Lung (tissue), 11 donors: ENCODE measurements at regions not wholly inside any gene's neighbourhood (a gene's known extent, or its start where the extent isn't known, plus 50 kb on each side); places are given as distances from the start of the nearest gene placed in this dataset.

Experiments
- ATAC-seq: fragments of 200-7000 bp; cut with Tn5 transposase; one replicate; pipeline ENCODE4 v1.9.1; 2020; ENCODE audit warnings: moderate number of reproducible peaks; ENCODE audit not compliant: insufficient read depth, low FRiP score
- DNase-seq, 3 donors: peaks; one replicate each; pipeline ENCODE4 v3.0.0-alpha.2; 2013 to 2017
- H3K27ac ChIP-seq, 2 donors: one replicate each; pipeline ENCODE4 v1.5.1; 2013; ENCODE audit warnings: mild to moderate bottlenecking in 2 of 2, moderate library complexity in 2 of 2, control low read depth in 1 of 2, inconsistent platforms in 1 of 2, low read depth in 1 of 2, low read length in 1 of 2
- H3K27me3 ChIP-seq, 3 donors: one replicate each; pipeline ENCODE4 v1.5.1; 2013; ENCODE audit warnings: low read length in 2 of 3; ENCODE audit not compliant: control insufficient read depth in 3 of 3, insufficient read depth in 3 of 3
- H3K36me3 ChIP-seq, 4 donors: one replicate each; pipeline ENCODE4 v1.5.1; 2013; ENCODE audit warnings: low read length in 4 of 4, mild to moderate bottlenecking in 1 of 4, moderate library complexity in 1 of 4; ENCODE audit not compliant: control insufficient read depth in 4 of 4, insufficient read depth in 4 of 4
- H3K4me1 ChIP-seq, 5 donors: one replicate each; pipeline ENCODE4 v1.5.1; 2013; ENCODE audit warnings: low read length in 5 of 5, mild to moderate bottlenecking in 2 of 5, moderate library complexity in 1 of 5; ENCODE audit not compliant: control insufficient read depth in 5 of 5, insufficient read depth in 5 of 5
- H3K4me3 ChIP-seq: one replicate; pipeline ENCODE4 v1.5.1; 2013; ENCODE audit warnings: mild to moderate bottlenecking, control low read depth, moderate library complexity
- H3K9ac ChIP-seq, 2 donors: one replicate each; pipeline ENCODE4 v1.5.1; 2013; ENCODE audit warnings: low read length in 2 of 2, control low read depth in 1 of 2; ENCODE audit not compliant: insufficient read depth in 1 of 2
- H3K9me3 ChIP-seq, 4 donors: one replicate each; pipeline ENCODE4 v1.5.1; 2013; ENCODE audit warnings: low read length in 3 of 4, mild to moderate bottlenecking in 1 of 4, moderate library complexity in 1 of 4; ENCODE audit not compliant: control insufficient read depth in 4 of 4, insufficient read depth in 3 of 4
- whole genome bisulfite sequencing, 2 donors: extraction: QIAGEN DNeasy Blood & Tissue Kit; methylation state at CpG; one replicate each; pipeline ENCODE4 v1.1.7; 2013; 5-methylcytosine and 5-hydroxymethylcytosine counted together
- TF ChIP-seq, protein P1 (sequence below): IDR thresholded peaks from 2 replicates; pipeline ENCODE4 v1.5.1; 2012; ENCODE audit warnings: mild to moderate bottlenecking; ENCODE audit errors: control extremely low read depth, extremely low read depth
- donor health status: control.
- donor health status: control.
- donor health status: Bipolar disorder and iron deficiency.
- donor health status: healthy.
- donor health status: DM: yes; HTN: yes; CAD: no.

DNA sequence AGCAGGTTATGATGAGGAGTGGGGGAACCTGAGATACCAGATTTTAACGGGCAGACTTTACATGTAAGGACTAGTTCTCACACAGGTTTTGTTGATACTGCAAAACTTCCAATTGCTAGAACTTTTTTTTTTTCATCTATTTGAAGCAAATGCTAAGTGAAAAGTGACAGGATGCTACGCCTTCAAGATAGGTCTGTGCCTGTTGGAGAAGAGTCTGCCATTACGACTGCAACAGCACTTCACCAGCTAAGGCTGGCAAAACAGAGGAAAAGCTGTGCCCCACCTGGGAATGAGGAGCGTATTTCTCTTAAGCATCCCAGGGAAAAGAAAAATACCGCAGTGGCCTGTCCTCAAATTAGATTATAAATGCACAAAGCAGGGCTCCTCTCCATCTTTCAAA is 102.0 kb upstream of the CDH6 start:
- TF ChIP-seq, protein P1, sequence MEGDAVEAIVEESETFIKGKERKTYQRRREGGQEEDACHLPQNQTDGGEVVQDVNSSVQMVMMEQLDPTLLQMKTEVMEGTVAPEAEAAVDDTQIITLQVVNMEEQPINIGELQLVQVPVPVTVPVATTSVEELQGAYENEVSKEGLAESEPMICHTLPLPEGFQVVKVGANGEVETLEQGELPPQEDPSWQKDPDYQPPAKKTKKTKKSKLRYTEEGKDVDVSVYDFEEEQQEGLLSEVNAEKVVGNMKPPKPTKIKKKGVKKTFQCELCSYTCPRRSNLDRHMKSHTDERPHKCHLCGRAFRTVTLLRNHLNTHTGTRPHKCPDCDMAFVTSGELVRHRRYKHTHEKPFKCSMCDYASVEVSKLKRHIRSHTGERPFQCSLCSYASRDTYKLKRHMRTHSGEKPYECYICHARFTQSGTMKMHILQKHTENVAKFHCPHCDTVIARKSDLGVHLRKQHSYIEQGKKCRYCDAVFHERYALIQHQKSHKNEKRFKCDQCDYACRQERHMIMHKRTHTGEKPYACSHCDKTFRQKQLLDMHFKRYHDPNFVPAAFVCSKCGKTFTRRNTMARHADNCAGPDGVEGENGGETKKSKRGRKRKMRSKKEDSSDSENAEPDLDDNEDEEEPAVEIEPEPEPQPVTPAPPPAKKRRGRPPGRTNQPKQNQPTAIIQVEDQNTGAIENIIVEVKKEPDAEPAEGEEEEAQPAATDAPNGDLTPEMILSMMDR: no peak
- peaks cover 0 to 3% (median 0%) of the 10 kb centered on the region in 4 donors for H3K9me3 ChIP-seq
- no peak overlapping the region for H3K4me3 ChIP-seq
- ATAC-seq (no peak), DNase-seq (no peak)
- 86 to 88% methylated on average over 5 of the region's 5 CpGs for WGBS, 2 donors
- no peaks in the 10 kb centered on the region for H3K27me3 ChIP-seq
- no peak overlapping the region for H3K27ac ChIP-seq
- no peaks in the 10 kb centered on the region for H3K36me3 ChIP-seq
- H3K4me1 ChIP-seq: peaks cover 0 to 3% (median 0%) of the 10 kb centered on the region in 5 donors
- H3K9ac ChIP-seq: no peak overlapping the region

DNA sequence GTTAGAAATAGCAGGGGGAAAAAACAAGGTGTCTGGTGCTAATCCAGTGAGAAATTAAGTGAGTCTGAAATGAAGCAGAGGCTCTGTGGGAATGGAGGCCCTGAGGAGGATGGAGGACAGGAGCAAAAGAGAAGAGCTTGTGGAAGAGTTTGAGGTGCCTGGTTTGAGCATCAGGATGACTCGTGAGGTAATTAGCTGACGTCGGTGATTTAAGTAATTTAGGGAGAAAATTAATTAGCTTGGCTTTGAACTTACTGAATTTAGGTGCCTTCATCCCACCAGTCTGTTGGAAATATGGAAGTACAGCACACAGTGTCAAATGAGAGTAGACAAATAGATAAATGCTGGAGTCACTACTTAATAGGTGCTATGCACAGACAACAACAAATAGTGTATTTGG is 103.0 kb upstream of the CDH6 start:
- 96% methylated on average over 3 of the region's 3 CpGs for WGBS, 2 donors

DNA sequence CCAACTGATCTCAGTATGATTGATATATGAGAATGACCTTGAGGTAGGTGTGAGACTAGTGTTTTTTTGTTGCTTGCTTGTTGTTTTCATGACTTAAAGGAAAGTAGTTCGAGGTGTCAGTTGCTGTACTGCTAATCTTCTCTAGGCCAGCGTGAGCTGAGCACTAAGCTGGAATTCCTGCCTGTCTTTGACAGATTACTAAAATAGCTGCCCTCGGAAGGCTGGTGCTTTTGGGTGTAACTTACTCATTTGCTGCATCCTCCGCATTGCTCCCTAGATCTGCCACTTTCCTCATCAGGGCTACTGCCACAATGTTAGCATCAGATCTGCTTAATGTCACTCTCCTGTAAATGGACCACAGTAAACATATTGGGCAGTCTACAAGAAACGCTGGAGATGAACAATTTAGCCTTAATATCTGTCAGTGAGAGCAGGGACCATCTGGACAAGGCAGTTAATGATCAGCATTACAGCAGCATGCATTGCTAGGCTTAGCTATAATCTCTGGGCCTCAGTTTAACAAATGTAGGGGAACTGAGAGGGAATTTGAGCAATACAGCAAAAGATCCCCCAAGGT is 106.6 kb upstream of the CDH6 start:
- Histone ChIP-seq H3K27ac (no peak overlapping the region), H3K36me3 (no peaks in the 10 kb centered on the region), H3K9me3 (no peaks in the 10 kb centered on the region), H3K4me1 (no peaks in the 10 kb centered on the region), H3K4me3 (no peak overlapping the region), H3K27me3 (no peaks in the 10 kb centered on the region), H3K9ac (no peak overlapping the region)
- TF ChIP-seq, protein P1: no peak
- 64 to 72% methylated on average over 5 of the region's 5 CpGs for WGBS, 2 donors
- no peak for DNase-seq
- ATAC-seq: no peak

More for the DNA sequence above, 103.0 kb upstream of the CDH6 start:
- Histone ChIP-seq H3K4me3 (no peak overlapping the region), H3K4me1 (no peaks in the 10 kb centered on the region), H3K9me3 (peaks cover 0 to 3% (median 0%) of the 10 kb centered on the region in 4 donors), H3K9ac (no peak overlapping the region), H3K27ac (no peak overlapping the region), H3K36me3 (no peaks in the 10 kb centered on the region), H3K27me3 (no peaks in the 10 kb centered on the region)
- TF ChIP-seq, protein P1: no peak
- no peak for DNase-seq
- no peak for ATAC-seq

DNA sequence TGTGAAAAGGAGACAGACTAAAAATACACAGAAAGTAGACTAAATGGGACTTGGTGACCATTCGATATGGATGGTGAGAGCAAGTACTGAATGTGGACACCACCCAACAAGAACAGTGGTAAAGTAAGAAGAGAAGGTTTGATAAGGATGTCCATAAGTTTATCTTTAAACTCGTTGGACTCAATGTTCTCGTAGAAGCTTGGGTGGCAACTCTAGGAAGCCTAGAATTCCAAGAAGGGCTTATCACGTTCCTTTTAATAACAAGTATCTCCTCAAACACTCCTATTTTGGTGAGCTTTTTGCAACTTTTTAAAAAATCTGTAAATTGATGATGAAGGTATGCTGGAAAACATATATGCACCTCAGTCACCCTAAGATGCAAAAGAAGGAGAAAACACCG is 108.6 kb upstream of the CDH6 start:
- H3K27ac ChIP-seq: no peak overlapping the region
- H3K36me3 ChIP-seq: no peaks in the 10 kb centered on the region
- no peak overlapping the region for H3K4me3 ChIP-seq
- TF ChIP-seq, protein P1: no peak
- WGBS, 2 donors: 83 to 84% methylated on average over 5 of the region's 5 CpGs
- H3K9ac ChIP-seq: no peak overlapping the region
- ATAC-seq: no peak
- H3K9me3 ChIP-seq: no peaks in the 10 kb centered on the region
- no peak for DNase-seq
- H3K4me1 ChIP-seq: no peaks in the 10 kb centered on the region
- no peaks in the 10 kb centered on the region for H3K27me3 ChIP-seq
